ENCODE measurements at regions not wholly inside any gene's neighbourhood (a gene's known extent, or its start where the extent isn't known, plus 50 kb on each side); places are given as distances from the start of the nearest gene placed in this dataset.

DNA sequence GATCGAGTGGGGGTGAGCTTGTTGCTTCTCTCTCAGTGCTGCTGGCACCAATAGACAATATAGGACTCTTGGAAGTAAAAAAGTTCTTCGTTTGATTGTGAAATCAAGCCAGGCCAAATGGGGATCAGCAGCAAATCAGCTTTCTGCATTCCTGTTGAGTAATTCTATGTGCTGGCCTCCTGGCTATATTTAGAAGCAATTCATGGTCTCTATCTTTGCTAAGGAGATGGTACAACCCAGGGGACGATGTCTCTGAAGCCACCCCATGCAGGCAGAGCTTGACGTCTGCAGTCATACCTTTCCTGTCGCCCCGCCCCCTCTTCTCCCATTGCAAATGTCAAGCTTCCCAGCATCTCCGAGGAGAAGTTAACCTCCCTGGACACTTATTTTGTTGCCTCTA lies 199.1 kb downstream of the SCP2D1 start:
- Histone ChIP-seq H3K36me3 (ENCODE audit: insufficient read depth, low read length) (no peaks in the 10 kb centered on the region), H4K20me1 (ENCODE audit: insufficient read depth) (no peaks in the 10 kb centered on the region), H2AFZ (ENCODE audit: low read depth, low read length) (no peak overlapping the region), H3F3A (ENCODE audit: insufficient read depth, low read length, poor library complexity, severe bottlenecking) (no peaks in the 10 kb centered on the region), H3K9me2 (ENCODE audit: insufficient read depth, low read length) (no peaks in the 10 kb centered on the region), H3K79me2 (replicated peaks; ENCODE audit: insufficient read depth, low read length) (no peaks in the 10 kb centered on the region), H3K4me3 (ENCODE audit: low read length) (no peak overlapping the region), H3K4me2 (ENCODE audit: low read length) (no peak overlapping the region), H3K9me3 (ENCODE audit: low read length) (no peaks in the 10 kb centered on the region), H3K27ac (ENCODE audit: low read length) (no peak overlapping the region), H3K27me3 (ENCODE audit: insufficient read depth, low read depth, low read length) (no peaks in the 10 kb centered on the region), H3K9ac (ENCODE audit: low read length) (no peak overlapping the region)
- TF ChIP-seq SMC3 (conservative IDR thresholded peaks at IDR 0.05; ENCODE audit: poor library complexity): no peak
- TF ChIP-seq, protein P1, sequence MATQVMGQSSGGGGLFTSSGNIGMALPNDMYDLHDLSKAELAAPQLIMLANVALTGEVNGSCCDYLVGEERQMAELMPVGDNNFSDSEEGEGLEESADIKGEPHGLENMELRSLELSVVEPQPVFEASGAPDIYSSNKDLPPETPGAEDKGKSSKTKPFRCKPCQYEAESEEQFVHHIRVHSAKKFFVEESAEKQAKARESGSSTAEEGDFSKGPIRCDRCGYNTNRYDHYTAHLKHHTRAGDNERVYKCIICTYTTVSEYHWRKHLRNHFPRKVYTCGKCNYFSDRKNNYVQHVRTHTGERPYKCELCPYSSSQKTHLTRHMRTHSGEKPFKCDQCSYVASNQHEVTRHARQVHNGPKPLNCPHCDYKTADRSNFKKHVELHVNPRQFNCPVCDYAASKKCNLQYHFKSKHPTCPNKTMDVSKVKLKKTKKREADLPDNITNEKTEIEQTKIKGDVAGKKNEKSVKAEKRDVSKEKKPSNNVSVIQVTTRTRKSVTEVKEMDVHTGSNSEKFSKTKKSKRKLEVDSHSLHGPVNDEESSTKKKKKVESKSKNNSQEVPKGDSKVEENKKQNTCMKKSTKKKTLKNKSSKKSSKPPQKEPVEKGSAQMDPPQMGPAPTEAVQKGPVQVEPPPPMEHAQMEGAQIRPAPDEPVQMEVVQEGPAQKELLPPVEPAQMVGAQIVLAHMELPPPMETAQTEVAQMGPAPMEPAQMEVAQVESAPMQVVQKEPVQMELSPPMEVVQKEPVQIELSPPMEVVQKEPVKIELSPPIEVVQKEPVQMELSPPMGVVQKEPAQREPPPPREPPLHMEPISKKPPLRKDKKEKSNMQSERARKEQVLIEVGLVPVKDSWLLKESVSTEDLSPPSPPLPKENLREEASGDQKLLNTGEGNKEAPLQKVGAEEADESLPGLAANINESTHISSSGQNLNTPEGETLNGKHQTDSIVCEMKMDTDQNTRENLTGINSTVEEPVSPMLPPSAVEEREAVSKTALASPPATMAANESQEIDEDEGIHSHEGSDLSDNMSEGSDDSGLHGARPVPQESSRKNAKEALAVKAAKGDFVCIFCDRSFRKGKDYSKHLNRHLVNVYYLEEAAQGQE (IDR thresholded peaks at IDR 0.05; ENCODE audit: borderline replicate concordance): no peak
- no peak for TF ChIP-seq POLR2AphosphoS5 (IDR thresholded peaks at IDR 0.05)
- no peak for TF ChIP-seq TAF1 (IDR thresholded peaks at IDR 0.05; ENCODE audit: low read depth)
- TF ChIP-seq EZH2 (IDR thresholded peaks at IDR 0.05; ENCODE audit: borderline replicate concordance, insufficient read depth, low read length, poor library complexity, severe bottlenecking): no peak
- TF ChIP-seq EP300 (conservative IDR thresholded peaks at IDR 0.05; ENCODE audit: poor library complexity, severe bottlenecking): no peak
- TF ChIP-seq MXI1 (conservative IDR thresholded peaks at IDR 0.05; ENCODE audit: poor library complexity, severe bottlenecking): no peak

DNA sequence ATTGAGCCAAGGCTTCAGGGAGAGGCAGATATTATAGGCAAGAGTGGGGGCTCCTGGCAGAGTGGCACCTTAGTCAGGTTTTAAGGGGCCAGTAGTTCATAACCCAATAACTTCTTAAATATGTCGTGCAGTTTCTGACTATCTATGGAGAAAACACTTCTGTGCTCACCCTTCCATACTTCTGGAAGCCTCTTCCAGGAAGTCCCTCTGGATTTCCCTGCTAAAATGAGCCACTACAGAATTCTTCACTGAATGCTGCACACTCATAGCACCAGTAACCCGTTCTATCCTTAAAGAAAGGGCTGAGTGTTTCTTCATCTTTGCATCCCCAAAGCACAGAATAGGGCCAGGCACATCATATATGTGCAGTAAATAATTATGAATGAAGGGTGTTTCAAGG lies 198.5 kb upstream of the SLC24A3 start:
- no peak overlapping the region for H3K4me2 ChIP-seq (ENCODE audit: low read length)
- TF ChIP-seq POLR2AphosphoS5 (IDR thresholded peaks at IDR 0.05) (no peak), EZH2 (IDR thresholded peaks at IDR 0.05; ENCODE audit: borderline replicate concordance, insufficient read depth, low read length, poor library complexity, severe bottlenecking) (no peak), SMC3 (conservative IDR thresholded peaks at IDR 0.05; ENCODE audit: poor library complexity) (no peak), RAD21 (conservative IDR thresholded peaks at IDR 0.05) (no peak), MXI1 (conservative IDR thresholded peaks at IDR 0.05; ENCODE audit: poor library complexity, severe bottlenecking) (no peak), TAF1 (IDR thresholded peaks at IDR 0.05; ENCODE audit: low read depth) (no peak), EP300 (conservative IDR thresholded peaks at IDR 0.05; ENCODE audit: poor library complexity, severe bottlenecking) (no peak)
- TF ChIP-seq, protein P1 (IDR thresholded peaks at IDR 0.05; ENCODE audit: borderline replicate concordance): no peak
- TF ChIP-seq, protein P2, sequence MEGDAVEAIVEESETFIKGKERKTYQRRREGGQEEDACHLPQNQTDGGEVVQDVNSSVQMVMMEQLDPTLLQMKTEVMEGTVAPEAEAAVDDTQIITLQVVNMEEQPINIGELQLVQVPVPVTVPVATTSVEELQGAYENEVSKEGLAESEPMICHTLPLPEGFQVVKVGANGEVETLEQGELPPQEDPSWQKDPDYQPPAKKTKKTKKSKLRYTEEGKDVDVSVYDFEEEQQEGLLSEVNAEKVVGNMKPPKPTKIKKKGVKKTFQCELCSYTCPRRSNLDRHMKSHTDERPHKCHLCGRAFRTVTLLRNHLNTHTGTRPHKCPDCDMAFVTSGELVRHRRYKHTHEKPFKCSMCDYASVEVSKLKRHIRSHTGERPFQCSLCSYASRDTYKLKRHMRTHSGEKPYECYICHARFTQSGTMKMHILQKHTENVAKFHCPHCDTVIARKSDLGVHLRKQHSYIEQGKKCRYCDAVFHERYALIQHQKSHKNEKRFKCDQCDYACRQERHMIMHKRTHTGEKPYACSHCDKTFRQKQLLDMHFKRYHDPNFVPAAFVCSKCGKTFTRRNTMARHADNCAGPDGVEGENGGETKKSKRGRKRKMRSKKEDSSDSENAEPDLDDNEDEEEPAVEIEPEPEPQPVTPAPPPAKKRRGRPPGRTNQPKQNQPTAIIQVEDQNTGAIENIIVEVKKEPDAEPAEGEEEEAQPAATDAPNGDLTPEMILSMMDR (IDR thresholded peaks at IDR 0.05; ENCODE audit: poor library complexity, severe bottlenecking): no peak

More for the DNA sequence above, 198.5 kb upstream of the SLC24A3 start:
- H2AFZ ChIP-seq (ENCODE audit: low read depth, low read length): no peak overlapping the region
- H3K79me2 ChIP-seq (replicated peaks; ENCODE audit: insufficient read depth, low read length): no peaks in the 10 kb centered on the region
- no peaks in the 10 kb centered on the region for H3K36me3 ChIP-seq (ENCODE audit: insufficient read depth, low read length)
- H3K9me3 ChIP-seq (ENCODE audit: low read length): no peaks in the 10 kb centered on the region
- H3K27me3 ChIP-seq (ENCODE audit: insufficient read depth, low read depth, low read length): no peaks in the 10 kb centered on the region
- H4K20me1 ChIP-seq (ENCODE audit: insufficient read depth): no peaks in the 10 kb centered on the region
- H3K9me2 ChIP-seq (ENCODE audit: insufficient read depth, low read length): no peaks in the 10 kb centered on the region
- no peaks in the 10 kb centered on the region for H3F3A ChIP-seq (ENCODE audit: insufficient read depth, low read length, poor library complexity, severe bottlenecking)
- no peak overlapping the region for H3K27ac ChIP-seq (ENCODE audit: low read length)
- H3K4me3 ChIP-seq (ENCODE audit: low read length): no peak overlapping the region
- H3K9ac ChIP-seq (ENCODE audit: low read length): no peak overlapping the region

All from neural cell (in vitro differentiated cells).